DOHH2 (cell line): ENCODE measurements at regions not wholly inside any gene's neighbourhood (a gene's known extent, or its start where the extent isn't known, plus 50 kb on each side); places are given as distances from the start of the nearest gene placed in this dataset.

Experiments
- H3F3A ChIP-seq: fragments of 200-600 bp; sonication (generic), shearing (Covaris generic); 2 replicates; pipeline ENCODE4 v1.6.0; 2016; ENCODE audit warnings: antibody characterized with exemption, mild to moderate bottlenecking; ENCODE audit not compliant: control insufficient read depth, insufficient read depth
- H3K27ac ChIP-seq: fragments of 200-600 bp; sonication (generic); 2 replicates; pipeline ENCODE4 v1.5.1; 2014; ENCODE audit warnings: low read depth, mild to moderate bottlenecking, low read length, moderate library complexity
- H3K27me3 ChIP-seq: fragments of 200-600 bp; sonication (generic); 2 replicates; pipeline ENCODE4 v1.6.1; 2014; ENCODE audit warnings: mild to moderate bottlenecking, low read length, mixed read lengths; ENCODE audit not compliant: control insufficient read depth
- H3K36me3 ChIP-seq: fragments of 200-600 bp; sonication (generic); 2 replicates; pipeline ENCODE4 v1.6.1; 2014; ENCODE audit warnings: mild to moderate bottlenecking, low read length, moderate library complexity, mixed read lengths; ENCODE audit not compliant: control insufficient read depth
- H3K4me1 ChIP-seq: fragments of 200-600 bp; sonication (generic); 2 replicates; pipeline ENCODE4 v1.6.1; 2014; ENCODE audit warnings: mild to moderate bottlenecking, low read length, mixed read lengths; ENCODE audit not compliant: control insufficient read depth
- H3K4me2 ChIP-seq: fragments of 200-600 bp; sonication (generic); 2 replicates; pipeline ENCODE4 v1.6.0; 2014; ENCODE audit warnings: mild to moderate bottlenecking, low read length, moderate library complexity
- H3K4me3 ChIP-seq: fragments of 200-600 bp; sonication (generic); 2 replicates; pipeline ENCODE4 v1.5.1; 2014; ENCODE audit warnings: mild to moderate bottlenecking, low read length, mixed read lengths
- H3K79me2 ChIP-seq: fragments of 200-600 bp; sonication (generic); 2 replicates; pipeline ENCODE4 v1.6.1; 2014; ENCODE audit warnings: mild to moderate bottlenecking, low read length, mixed read lengths; ENCODE audit not compliant: control insufficient read depth
- H3K9me2 ChIP-seq: fragments of 200-600 bp; sonication (generic); replicated peaks from 2 replicates; pipeline ENCODE4 v1.6.1; 2014; ENCODE audit warnings: mild to moderate bottlenecking, low read length, mixed read lengths; ENCODE audit not compliant: control insufficient read depth
- H3K9me3 ChIP-seq: fragments of 200-600 bp; sonication (generic); 2 replicates; pipeline ENCODE4 v1.6.1; 2014; ENCODE audit warnings: antibody characterized with exemption, low read length, mixed read lengths; ENCODE audit not compliant: control insufficient read depth, insufficient read depth
- H4K20me1 ChIP-seq: fragments of 200-600 bp; sonication (generic); 2 replicates; pipeline ENCODE4 v1.6.0; 2014; ENCODE audit warnings: low read depth, mild to moderate bottlenecking, antibody characterized with exemption, low read length, moderate library complexity; ENCODE audit not compliant: control insufficient read depth, insufficient read depth
- EZH2phosphoT487 ChIP-seq: fragments of 200-600 bp; sonication (generic); IDR thresholded peaks from 2 replicates; pipeline ENCODE4 v1.6.1; 2017; ENCODE audit warnings: borderline replicate concordance, mild to moderate bottlenecking, antibody characterized with exemption, low read length, moderate library complexity, mixed read lengths
- TF ChIP-seq, protein P1 (sequence below): fragments of 200-600 bp; sonication (generic); IDR thresholded peaks from one replicate; pipeline ENCODE4 v1.5.1; 2014; ENCODE audit warnings: antibody characterized with exemption, mild to moderate bottlenecking, low read depth, low read length; ENCODE audit not compliant: poor library complexity, severe bottlenecking

- no peaks in the 10 kb centered on the region for H3K9me3 ChIP-seq
- H3K36me3 ChIP-seq, result no peaks in the 10 kb centered on the region
- no peak overlapping the region for H3K27ac ChIP-seq
- no peaks in the 10 kb centered on the region for H3K27me3 ChIP-seq
- no peaks in the 10 kb centered on the region for H3K79me2 ChIP-seq
- TF ChIP-seq, protein P1, sequence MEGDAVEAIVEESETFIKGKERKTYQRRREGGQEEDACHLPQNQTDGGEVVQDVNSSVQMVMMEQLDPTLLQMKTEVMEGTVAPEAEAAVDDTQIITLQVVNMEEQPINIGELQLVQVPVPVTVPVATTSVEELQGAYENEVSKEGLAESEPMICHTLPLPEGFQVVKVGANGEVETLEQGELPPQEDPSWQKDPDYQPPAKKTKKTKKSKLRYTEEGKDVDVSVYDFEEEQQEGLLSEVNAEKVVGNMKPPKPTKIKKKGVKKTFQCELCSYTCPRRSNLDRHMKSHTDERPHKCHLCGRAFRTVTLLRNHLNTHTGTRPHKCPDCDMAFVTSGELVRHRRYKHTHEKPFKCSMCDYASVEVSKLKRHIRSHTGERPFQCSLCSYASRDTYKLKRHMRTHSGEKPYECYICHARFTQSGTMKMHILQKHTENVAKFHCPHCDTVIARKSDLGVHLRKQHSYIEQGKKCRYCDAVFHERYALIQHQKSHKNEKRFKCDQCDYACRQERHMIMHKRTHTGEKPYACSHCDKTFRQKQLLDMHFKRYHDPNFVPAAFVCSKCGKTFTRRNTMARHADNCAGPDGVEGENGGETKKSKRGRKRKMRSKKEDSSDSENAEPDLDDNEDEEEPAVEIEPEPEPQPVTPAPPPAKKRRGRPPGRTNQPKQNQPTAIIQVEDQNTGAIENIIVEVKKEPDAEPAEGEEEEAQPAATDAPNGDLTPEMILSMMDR, result no peak
- TF ChIP-seq EZH2phosphoT487, result no peak
- no peak overlapping the region for H3K4me3 ChIP-seq
- H3K9me2 ChIP-seq, result no peaks in the 10 kb centered on the region
- no peaks in the 10 kb centered on the region for H3K4me1 ChIP-seq
- no peaks in the 10 kb centered on the region for H3F3A ChIP-seq
- H3K4me2 ChIP-seq, result no peak overlapping the region
- H4K20me1 ChIP-seq, result no peaks in the 10 kb centered on the region
Measured at GRCh38 chr2:223221139-223221835, 169.3 kb downstream of the KCNE4 start.

- Histone ChIP-seq H3K36me3 (no peaks in the 10 kb centered on the region), H3K9me3 (no peaks in the 10 kb centered on the region), H3K4me2 (no peak overlapping the region), H3K4me3 (no peak overlapping the region), H3K79me2 (no peaks in the 10 kb centered on the region), H3K9me2 (no peaks in the 10 kb centered on the region), H3K27me3 (no peaks in the 10 kb centered on the region), H3F3A (no peaks in the 10 kb centered on the region), H3K27ac (no peak overlapping the region), H4K20me1 (no peaks in the 10 kb centered on the region), H3K4me1 (no peaks in the 10 kb centered on the region)
- TF ChIP-seq EZH2phosphoT487, result no peak
- TF ChIP-seq, protein P1, result no peak
Measured at GRCh38 chr2:223222397-223222796, 170.4 kb downstream of the KCNE4 start.

GRCh38 chr2:223223156-223223555 is 171.2 kb downstream of the KCNE4 start:
- Histone ChIP-seq H3K4me2 (no peak overlapping the region), H4K20me1 (no peaks in the 10 kb centered on the region), H3K27me3 (no peaks in the 10 kb centered on the region), H3K4me1 (no peaks in the 10 kb centered on the region), H3K4me3 (no peak overlapping the region), H3K27ac (no peak overlapping the region), H3K79me2 (no peaks in the 10 kb centered on the region), H3F3A (no peaks in the 10 kb centered on the region), H3K9me2 (no peaks in the 10 kb centered on the region), H3K36me3 (no peaks in the 10 kb centered on the region), H3K9me3 (no peaks in the 10 kb centered on the region)
- TF ChIP-seq, protein P1, result no peak
- no peak for TF ChIP-seq EZH2phosphoT487
